Breast epithelium (tissue), 3 donors: ENCODE measurements at regions not wholly inside any gene's neighbourhood (a gene's known extent, or its start where the extent isn't known, plus 50 kb on each side); places are given as distances from the start of the nearest gene placed in this dataset.

Source experiments
- POLR2A ChIP-seq: fragments of 450-650 bp; IDR thresholded peaks from one replicate; pipeline ENCODE4 v1.6.1; 2016; ENCODE audit warnings: antibody characterized with exemption, mild to moderate bottlenecking, moderate library complexity
- TF ChIP-seq, protein P1 (sequence below), 3 donors: fragments of 450-650 bp; IDR thresholded peaks; one replicate each; pipeline ENCODE4 v1.5.1; 2016 to 2017; ENCODE audit warnings: antibody characterized with exemption in 3 of 3, mild to moderate bottlenecking in 3 of 3, moderate library complexity in 3 of 3

DNA sequence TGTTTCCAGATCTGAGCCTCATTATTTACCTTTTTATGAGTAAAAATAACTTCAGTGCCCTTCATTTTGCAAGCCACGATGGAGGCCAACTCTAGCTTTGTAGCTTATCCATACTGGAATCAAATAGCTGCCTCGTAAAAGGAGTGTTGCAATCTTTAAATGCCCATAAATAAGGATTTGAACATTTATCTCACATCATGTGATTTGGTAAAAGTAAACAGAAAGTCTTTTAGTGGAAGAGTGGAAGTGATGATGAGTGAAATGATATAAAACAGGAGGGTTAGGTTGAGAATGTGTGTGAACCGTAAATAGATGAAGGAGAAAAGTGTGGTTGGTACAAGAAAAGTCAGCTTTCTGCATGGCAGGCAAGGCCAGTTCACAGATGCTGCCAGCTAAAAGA lies 348.9 kb downstream of the OSR1 start:
- TF ChIP-seq, protein P1, sequence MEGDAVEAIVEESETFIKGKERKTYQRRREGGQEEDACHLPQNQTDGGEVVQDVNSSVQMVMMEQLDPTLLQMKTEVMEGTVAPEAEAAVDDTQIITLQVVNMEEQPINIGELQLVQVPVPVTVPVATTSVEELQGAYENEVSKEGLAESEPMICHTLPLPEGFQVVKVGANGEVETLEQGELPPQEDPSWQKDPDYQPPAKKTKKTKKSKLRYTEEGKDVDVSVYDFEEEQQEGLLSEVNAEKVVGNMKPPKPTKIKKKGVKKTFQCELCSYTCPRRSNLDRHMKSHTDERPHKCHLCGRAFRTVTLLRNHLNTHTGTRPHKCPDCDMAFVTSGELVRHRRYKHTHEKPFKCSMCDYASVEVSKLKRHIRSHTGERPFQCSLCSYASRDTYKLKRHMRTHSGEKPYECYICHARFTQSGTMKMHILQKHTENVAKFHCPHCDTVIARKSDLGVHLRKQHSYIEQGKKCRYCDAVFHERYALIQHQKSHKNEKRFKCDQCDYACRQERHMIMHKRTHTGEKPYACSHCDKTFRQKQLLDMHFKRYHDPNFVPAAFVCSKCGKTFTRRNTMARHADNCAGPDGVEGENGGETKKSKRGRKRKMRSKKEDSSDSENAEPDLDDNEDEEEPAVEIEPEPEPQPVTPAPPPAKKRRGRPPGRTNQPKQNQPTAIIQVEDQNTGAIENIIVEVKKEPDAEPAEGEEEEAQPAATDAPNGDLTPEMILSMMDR (IDR thresholded peaks at IDR 0.05) = no peak
- TF ChIP-seq POLR2A = no peak
